GM19351 (cell line): ENCODE measurements at regions not wholly inside any gene's neighbourhood (a gene's known extent, or its start where the extent isn't known, plus 50 kb on each side); places are given as distances from the start of the nearest gene placed in this dataset.
"Not testable (repeated sequence)": the region's sequence is repeated elsewhere in the genome, so short reads cannot be mapped to it uniquely, and the experiment has no call there.

Source experiments
- ATAC-seq: cut with Tn5 transposase; IDR thresholded peaks from one replicate; pipeline ENCODE4 v1.9.1; 2021; ENCODE audit warnings: mild to moderate bottlenecking, moderate library complexity; ENCODE audit not compliant: unreplicated experiment

DNA sequence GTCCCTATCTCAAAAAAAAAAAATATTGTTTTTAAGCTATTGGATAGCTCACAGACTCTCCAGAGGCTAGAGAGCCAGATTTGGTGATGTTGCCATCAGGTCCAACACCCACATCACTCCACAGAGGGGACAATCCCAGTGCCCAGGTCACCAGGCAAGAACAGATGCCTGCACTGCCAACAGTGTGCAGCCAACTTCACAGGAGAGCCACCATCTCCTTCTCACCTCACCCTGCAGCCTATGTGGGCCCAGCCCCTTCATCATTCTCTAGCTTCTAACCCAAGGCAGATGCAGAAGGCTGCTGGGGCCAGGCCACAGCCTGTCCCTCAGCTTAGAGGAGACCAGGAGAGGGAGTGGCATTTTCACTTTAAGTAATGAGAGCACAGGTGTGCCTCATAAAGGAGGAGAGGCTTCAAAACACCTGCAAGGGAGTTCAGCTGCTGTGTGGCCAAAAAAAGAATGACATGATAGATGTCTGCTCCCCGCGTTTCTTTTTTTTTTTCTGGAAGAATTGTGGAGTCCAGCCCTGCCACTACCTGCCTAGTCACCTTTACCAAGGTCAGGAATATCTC is 98.0 kb upstream of the ZSWIM2 start:
- no peak for ATAC-seq

DNA sequence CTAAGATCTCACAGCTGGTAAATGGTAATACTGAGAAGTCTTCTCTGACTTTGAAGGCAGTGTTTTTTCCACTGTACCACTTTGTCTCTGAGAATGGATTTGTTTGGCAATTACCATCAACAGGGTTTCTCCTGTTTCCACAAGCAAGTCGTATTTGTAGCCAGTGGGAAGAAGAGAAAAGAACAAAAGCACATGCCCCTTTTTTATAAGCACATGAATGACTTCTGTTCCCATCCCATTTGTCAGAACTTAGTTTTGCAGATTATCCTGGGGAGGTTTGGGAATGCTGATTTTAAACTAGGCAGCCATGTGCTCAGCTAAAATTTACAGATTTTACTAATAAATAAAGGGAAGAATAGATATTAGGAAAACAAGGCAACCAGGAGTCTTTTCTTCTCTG is 92.9 kb upstream of the ZSWIM2 start:
- no peak for ATAC-seq

DNA sequence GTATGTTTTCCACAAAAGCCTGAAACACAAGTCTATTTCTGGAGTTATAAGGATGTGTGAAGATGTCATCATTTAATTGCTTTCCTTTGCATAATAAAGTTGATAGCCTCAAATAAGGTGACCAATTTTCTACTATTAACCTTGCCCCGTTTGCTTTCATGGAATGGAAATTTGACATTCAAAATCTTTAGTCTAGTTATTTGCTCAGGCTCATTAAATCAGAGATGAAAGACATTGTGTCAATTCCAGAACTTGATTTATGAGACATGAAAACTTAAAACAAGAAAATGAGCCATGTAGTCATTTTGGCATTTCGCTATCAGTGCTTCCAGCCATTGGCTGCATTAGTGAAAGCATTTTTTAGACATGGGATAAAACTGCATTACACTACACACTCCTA is 91.5 kb upstream of the ZSWIM2 start:
- no peak for ATAC-seq

DNA sequence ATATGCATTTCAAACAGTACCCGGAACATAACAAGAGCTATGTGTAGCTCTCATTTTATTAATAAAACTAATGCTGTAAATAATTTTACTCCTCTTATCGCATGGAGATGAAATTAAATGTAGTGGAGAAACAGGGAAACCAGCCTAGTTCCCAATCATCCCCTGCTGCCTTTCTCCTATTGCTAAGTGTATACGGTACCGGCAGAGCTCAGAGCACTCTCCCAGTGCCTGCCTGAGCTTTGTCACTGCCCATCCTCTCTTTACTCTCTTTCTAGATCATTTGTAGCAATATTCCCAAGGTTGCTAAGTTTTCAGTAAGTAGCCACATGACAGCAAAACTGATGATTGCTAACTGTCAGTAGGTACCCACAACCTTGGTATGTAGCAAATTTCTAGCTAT is 85.5 kb upstream of the ZSWIM2 start:
- no peak for ATAC-seq

DNA sequence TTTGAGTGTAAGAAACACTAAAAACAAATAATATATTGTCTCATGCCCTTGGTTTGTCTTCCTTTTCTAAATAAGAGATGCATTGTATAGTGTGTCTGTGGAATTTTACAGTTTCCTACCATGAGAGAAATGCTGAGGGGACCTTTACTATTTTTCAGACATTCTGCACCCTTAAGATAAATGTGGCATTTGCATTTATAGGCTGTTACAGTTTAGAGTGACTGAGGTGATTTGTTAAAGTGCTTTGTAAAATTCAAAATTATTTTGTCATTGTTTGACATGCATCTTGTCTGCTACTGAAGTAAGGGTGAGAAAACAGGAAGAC is 78.9 kb upstream of the ZSWIM2 start:
- ATAC-seq = no peak

DNA sequence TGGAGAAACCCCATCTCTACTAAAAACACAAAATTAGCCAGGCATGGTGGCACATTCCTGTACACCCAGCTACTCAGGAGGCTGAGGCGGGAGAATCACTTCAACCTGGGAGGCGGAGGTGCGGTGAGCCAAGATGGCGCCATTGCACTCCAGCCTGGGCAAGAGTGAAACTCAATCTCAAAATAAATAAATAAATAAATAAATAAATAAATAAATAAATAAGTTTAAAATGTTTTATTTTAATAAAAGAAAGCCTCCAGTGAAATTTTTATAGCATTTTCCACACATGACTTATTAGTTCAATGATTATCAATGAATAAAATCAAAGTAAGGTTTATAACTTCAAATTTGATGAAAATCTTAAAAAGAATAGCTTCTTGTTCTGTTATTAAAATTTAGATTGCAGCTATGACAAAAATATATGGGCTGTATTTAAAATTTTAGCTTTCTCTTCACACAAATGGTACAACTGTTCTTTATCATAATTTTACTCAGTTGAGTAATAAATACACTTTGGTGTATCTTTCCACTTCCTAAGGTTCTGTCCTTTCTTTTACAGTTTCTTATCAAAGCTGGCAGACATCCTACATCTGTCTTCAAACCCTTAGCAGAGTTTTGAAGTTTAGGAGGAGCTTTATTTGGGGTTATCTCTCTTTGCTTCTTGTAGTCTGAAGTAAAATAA is 78.4 kb upstream of the ZSWIM2 start:
- ATAC-seq = no peak

DNA sequence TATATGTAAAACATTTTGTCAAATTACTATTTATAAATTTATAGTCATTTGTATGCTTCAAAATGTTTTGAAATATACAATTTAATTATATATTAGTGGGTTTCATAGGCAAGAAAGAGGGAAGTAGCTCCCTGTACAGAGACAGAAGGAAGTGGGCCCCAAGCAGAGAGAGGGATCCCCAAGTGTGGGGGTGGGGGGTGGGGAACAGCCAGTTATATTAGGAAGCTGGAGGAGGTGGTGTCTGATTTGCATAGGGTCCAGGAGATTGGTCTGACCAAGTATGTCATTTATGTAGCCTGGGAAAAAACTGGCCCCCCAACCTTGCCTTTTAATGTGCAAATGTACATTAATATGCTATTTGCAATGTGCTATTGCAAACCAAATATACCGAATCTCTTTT is 76.5 kb upstream of the ZSWIM2 start:
- ATAC-seq = no peak

DNA sequence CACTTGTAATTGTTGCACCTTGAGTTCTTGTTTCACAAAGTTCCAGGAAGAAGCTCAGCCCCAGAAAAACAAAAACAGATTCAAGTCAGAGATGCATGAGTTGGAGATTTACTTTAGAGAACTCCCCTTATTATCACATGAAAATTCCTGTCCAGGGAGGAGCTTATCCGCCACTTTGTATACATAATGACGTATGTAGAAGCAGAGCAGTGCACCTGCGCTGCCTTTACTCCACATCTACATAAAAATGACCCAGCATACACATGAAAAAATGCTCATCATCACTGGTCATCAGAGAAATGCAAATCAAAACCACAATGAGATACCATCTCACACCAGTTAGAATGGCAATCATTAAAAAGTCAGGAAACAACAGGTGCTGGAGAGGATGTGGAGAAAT is 73.3 kb upstream of the ZSWIM2 start:
- ATAC-seq = not testable (repeated sequence)

DNA sequence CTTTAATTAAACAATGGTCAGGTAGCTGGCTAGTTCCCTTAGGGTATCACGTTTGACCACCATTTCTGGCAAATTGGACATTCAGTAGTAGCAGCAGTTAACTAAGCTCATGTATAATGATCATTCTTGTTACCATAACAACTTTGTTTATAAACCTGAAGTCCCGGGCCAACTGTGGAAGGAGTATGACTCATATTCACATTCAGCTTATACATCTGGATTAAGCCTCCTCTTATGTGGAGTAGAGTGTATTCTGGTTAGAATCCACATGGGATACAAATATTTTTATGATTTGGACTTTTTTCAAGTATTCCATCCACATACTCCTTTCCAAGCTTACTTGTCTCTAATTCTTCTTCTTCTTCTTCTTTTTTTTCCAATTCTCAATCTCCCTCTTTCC is 70.3 kb upstream of the ZSWIM2 start:
- ATAC-seq = no peak

DNA sequence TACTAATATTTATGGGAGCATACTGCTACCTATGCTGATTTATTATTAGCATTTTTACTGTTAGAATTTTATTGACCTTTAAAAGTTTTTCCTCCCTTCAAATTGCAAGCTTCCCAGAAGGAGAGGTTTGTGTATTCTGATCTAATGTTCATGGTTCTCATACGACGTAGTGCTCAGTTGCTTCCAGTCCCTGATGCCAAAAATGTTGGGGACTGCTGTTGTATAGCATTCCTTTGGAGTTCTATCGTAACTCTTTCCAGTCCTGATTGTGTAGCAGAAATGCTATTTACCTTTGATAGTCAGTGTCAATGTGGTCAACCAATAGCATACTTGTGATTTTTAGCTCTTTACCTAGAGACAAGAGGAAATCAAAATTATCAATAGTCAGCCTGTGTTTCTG is 69.5 kb upstream of the ZSWIM2 start:
- ATAC-seq = no peak

DNA sequence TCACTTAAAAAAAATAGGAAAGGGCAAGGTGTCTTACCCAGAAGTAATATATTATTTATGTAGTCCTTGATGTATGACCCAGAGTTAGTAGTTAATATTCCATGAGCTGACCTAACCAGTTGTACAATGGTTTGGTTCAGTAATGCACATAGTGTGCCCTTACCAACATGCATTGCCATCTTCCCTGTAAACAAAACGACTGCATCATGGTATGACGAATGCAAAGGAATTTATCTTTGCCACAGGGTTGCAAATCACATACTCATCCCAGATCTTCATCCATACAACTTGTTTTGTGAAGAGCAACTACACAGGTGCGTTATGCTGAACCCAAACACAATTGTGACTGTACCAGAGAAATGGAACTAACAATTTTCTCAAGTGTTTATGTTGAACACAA is 68.9 kb upstream of the ZSWIM2 start:
- no peak for ATAC-seq

DNA sequence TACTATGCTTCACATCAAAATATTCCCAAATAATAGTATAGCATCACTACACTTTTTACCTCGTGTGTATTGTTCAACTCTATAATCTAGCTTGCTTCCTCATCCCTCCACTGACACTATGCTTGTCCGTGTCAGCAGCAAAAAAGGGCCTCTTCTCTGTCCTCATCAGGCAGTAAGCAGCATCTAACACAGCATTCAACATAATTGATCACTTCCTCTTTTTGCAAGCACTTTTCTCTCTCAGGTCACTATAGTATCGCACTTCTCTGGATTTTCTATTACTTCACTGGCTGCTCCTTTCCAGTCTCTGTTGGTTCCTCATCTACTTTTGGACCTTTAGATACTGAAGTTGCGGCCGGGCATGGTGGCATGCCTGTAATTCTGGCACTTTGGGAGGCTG is 64.9 kb upstream of the ZSWIM2 start:
- ATAC-seq = peak; percentile 99

DNA sequence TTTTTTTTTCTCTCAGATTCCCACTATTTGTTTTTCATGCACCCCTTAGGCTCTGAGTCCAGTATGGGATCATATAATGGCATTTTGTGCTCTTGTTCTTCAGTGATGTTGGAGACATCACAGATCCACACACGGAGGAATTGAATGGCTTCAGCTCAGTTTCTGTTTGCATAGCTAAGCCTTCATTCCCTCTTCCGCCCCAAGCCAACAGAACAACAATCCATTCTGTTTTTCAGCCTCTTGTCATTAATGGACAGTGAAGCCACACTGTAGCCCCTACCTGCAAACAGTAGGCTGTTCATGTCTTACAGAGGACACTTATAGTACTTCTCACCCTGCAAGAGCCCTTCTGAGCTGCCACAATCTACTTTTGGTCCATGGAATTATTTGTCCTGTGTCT is 64.0 kb upstream of the ZSWIM2 start:
- no peak for ATAC-seq

DNA sequence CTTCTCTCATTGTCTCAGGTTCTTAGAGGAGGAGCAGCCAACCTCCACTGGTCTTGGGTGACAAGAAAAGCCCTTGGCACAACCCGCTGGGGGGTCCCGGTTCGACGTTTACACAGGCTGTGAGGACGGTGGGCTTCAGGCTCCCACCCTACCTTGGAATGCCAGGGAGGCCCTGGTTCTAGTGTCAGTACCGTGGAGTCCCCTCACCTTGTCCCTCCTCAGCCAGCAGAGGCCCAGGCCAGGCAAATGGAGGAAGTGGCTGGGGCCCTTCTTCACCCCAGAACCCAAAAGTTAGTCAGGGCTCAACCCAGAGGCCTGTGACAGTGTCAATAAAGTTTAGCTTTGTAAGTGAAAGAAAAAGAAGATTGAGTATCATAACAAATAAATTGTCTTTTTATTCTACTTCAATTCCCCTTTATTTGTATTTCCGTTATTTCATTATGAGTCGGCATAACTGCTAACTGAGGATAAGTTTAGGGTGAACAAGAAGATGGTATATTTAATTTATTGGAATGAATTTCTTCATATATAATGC is 62.6 kb upstream of the ZSWIM2 start:
- ATAC-seq = no peak

DNA sequence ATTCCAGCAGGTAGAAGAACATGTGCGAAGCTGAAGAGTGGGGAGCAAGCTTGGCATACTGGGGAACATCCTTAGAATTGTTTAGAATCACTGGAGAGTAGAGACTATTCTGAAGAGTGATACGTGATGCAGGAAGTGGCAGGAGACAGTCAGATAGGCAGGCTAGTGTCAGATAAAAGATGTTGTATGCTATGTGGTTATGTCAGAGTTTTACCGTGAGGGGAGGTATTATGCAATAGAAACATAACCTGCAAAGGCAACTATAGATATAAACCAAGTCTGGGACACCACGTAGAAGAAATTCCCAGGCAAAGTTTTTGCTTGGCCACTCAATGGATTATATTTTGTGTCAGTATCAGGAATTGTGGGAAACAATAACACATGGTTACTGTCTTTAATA is 62.0 kb upstream of the ZSWIM2 start:
- ATAC-seq = no peak

DNA sequence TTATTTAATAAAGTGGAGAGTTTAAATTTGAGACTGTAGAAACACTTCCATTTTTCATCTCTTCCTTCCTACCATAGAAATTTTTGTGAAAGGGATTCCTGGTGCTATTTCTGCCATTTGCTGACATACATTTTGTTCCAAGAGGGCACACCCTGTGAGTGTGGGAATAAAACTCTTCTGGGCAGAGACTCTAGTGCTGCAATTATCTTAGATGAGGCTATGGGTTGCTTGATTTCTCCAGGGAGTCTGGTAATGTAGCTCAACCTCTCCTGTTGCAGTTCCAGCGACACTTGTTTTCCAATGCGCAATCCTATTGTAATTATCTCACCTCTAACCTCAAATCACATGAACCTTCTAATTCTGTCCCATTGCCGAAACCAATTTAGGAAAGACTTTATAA is 60.1 kb upstream of the ZSWIM2 start:
- ATAC-seq = no peak

DNA sequence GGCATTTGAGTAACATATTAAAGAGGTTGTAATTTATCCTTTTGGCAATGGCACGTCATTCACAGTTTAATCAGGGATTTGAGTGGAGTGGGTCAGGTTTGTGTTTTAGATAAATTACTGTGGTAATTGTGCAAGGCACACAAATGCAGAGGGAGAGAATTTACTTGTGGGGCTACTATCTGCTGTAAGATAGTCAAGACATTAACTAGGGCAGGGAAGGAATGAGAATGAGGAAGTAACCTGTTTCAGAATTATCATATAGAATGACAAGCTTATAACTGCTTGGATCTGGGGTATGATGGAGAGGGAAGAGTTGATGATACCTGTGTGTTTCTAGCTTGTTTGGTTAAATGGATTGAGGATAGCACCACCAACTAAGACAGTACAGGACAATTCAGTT is 58.9 kb upstream of the ZSWIM2 start:
- peak; percentile 58 for ATAC-seq

DNA sequence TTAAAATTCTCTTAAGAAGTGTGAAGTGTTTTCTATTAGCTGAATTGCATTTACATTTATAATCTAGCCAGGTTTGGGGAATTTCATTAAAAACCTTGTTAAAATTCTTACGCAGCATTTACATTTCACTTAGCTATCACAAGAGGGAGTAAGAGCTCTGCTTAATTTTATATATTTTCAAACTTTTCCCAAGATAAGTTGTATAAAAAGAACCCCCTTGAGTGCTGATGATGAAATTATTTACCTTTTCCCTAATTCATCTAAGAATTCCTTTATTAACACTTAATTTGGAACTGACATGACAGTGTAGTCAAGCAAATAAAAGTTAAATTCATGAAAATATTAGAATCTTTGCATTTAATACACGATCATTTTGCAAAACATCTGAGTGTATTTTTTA is 54.2 kb upstream of the ZSWIM2 start:
- ATAC-seq = no peak
